HEK293 (cell line): ENCODE measurements at regions not wholly inside any gene's neighbourhood (a gene's known extent, or its start where the extent isn't known, plus 50 kb on each side); places are given as distances from the start of the nearest gene placed in this dataset.

Source experiments
- KLF8 ChIP-seq: fragments of 450-650 bp; formaldehyde crosslinking; IDR thresholded peaks from 2 replicates; pipeline ENCODE4 v1.5.1; 2016; ENCODE audit warnings: missing biosample characterization, missing genetic modification characterization
- MEIS1 ChIP-seq: sonication (generic); formaldehyde crosslinking; IDR thresholded peaks from 2 replicates; pipeline ENCODE4 v1.8.1; 2022; ENCODE audit warnings: missing genetic modification reagents, mild to moderate bottlenecking, borderline replicate concordance
- MYNN ChIP-seq: fragments of 450-650 bp; formaldehyde crosslinking; IDR thresholded peaks from 2 replicates; pipeline ENCODE4 v1.5.1; 2016; ENCODE audit warnings: missing biosample characterization, missing genetic modification characterization, borderline replicate concordance
- REPIN1 ChIP-seq: fragments of 450-650 bp; formaldehyde crosslinking; IDR thresholded peaks from 2 replicates; pipeline ENCODE4 v1.5.1; 2017; ENCODE audit warnings: missing biosample characterization, missing genetic modification characterization, low read depth
- ZBTB1 ChIP-seq: fragments of 450-650 bp; formaldehyde crosslinking; IDR thresholded peaks from 2 replicates; pipeline ENCODE4 v1.5.1; 2016; ENCODE audit warnings: missing biosample characterization, missing genetic modification characterization
- ZNF10 ChIP-seq: fragments of 450-650 bp; formaldehyde crosslinking; IDR thresholded peaks from 2 replicates; pipeline ENCODE4 v1.5.1; 2017; ENCODE audit warnings: missing biosample characterization, missing genetic modification characterization
- ZNF138 ChIP-seq: fragments of 450-650 bp; formaldehyde crosslinking; IDR thresholded peaks from 2 replicates; pipeline ENCODE4 v1.5.1; 2016; ENCODE audit warnings: missing biosample characterization, missing genetic modification characterization, borderline replicate concordance
- ZNF202 ChIP-seq: fragments of 450-650 bp; formaldehyde crosslinking; IDR thresholded peaks from 2 replicates; pipeline ENCODE4 v1.5.1; 2016; ENCODE audit warnings: missing biosample characterization, missing genetic modification characterization, borderline replicate concordance
- ZNF560 ChIP-seq: fragments of 450-650 bp; formaldehyde crosslinking; IDR thresholded peaks from 2 replicates; pipeline ENCODE4 v1.5.1; 2017; ENCODE audit warnings: missing biosample characterization, missing genetic modification characterization, borderline replicate concordance
- ZNF670 ChIP-seq: fragments of 450-650 bp; formaldehyde crosslinking; IDR thresholded peaks from 2 replicates; pipeline ENCODE4 v1.5.1; 2016; ENCODE audit warnings: missing biosample characterization, missing genetic modification characterization, low read depth
- ZNF768 ChIP-seq: fragments of 450-650 bp; formaldehyde crosslinking; IDR thresholded peaks from 2 replicates; pipeline ENCODE4 v1.5.1; 2018; ENCODE audit warnings: missing biosample characterization, mild to moderate bottlenecking, missing genetic modification characterization
- TF ChIP-seq, protein P1 (sequence below): fragments of 450-650 bp; formaldehyde crosslinking; IDR thresholded peaks from 2 replicates; pipeline ENCODE4 v1.5.1; 2016; ENCODE audit warnings: missing biosample characterization, missing genetic modification characterization
- TF ChIP-seq, protein P2 (sequence below): fragments of 450-650 bp; formaldehyde crosslinking; IDR thresholded peaks from 2 replicates; pipeline ENCODE4 v1.5.1; 2017; ENCODE audit warnings: missing biosample characterization, missing genetic modification characterization

DNA sequence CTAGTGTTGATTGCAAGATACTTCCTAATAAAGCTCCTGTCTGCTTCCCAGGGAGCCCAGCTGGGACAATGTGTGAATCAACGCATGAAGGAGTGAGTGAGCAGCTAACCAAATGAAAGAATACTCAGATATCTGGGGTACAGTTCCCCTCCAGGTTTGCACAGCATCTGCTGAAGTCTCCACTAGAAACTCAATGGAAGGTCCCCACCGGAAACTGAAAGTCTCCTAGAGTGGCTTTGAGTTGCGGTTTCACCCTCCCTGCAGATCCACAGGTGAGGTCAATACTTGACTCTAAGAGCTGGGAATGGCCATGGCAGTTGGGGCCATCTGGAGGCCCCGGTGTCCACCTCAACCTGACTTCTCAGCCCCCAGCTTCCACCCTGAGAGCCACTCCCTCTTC, 198.2 kb upstream of the MSX2 start:
- TF ChIP-seq ZNF768 (no peak), REPIN1 (no peak), ZNF202 (tag by site-specific recombination) (no peak), KLF8 (tag by site-specific recombination) (no peak), MEIS1 (CRISPR knock-in tag) (no peak), ZNF138 (no peak), ZBTB1 (tag by site-specific recombination) (no peak), MYNN (tag by site-specific recombination) (no peak), ZNF10 (tag by site-specific recombination) (no peak), ZNF560 (tag by site-specific recombination) (no peak), ZNF670 (tag by site-specific recombination) (no peak)
- TF ChIP-seq, protein P1, sequence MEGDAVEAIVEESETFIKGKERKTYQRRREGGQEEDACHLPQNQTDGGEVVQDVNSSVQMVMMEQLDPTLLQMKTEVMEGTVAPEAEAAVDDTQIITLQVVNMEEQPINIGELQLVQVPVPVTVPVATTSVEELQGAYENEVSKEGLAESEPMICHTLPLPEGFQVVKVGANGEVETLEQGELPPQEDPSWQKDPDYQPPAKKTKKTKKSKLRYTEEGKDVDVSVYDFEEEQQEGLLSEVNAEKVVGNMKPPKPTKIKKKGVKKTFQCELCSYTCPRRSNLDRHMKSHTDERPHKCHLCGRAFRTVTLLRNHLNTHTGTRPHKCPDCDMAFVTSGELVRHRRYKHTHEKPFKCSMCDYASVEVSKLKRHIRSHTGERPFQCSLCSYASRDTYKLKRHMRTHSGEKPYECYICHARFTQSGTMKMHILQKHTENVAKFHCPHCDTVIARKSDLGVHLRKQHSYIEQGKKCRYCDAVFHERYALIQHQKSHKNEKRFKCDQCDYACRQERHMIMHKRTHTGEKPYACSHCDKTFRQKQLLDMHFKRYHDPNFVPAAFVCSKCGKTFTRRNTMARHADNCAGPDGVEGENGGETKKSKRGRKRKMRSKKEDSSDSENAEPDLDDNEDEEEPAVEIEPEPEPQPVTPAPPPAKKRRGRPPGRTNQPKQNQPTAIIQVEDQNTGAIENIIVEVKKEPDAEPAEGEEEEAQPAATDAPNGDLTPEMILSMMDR (tag by site-specific recombination): no peak
- TF ChIP-seq, protein P2, sequence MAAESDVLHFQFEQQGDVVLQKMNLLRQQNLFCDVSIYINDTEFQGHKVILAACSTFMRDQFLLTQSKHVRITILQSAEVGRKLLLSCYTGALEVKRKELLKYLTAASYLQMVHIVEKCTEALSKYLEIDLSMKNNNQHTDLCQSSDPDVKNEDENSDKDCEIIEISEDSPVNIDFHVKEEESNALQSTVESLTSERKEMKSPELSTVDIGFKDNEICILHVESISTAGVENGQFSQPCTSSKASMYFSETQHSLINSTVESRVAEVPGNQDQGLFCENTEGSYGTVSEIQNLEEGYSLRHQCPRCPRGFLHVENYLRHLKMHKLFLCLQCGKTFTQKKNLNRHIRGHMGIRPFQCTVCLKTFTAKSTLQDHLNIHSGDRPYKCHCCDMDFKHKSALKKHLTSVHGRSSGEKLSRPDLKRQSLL (tag by site-specific recombination): no peak
